DMS153 treated with DMSO at 0.1 percent for 48 hours (cell line): ENCODE measurements at regions not wholly inside any gene's neighbourhood (a gene's known extent, or its start where the extent isn't known, plus 50 kb on each side); places are given as distances from the start of the nearest gene placed in this dataset.

Experiments
- DNase-seq: peaks from one replicate; lab custom pipeline; 2025; ENCODE audit not compliant: unreplicated experiment; lab: John Stamatoyannopoulos, UW

GRCh38 chr6:114586298-114586697 lies 243.5 kb upstream of the HS3ST5 start:
- no peak for DNase-seq

- no peak for DNase-seq
Observed at GRCh38 chr6:114581293-114581692, 238.5 kb upstream of the HS3ST5 start.

- no peak for DNase-seq
Observed at GRCh38 chr6:114580882-114581281, 238.1 kb upstream of the HS3ST5 start.

GRCh38 chr6:114579486-114579885 lies 236.7 kb upstream of the HS3ST5 start:
- DNase-seq, result no peak

- no peak for DNase-seq
Observed at GRCh38 chr6:114577109-114577508, 234.3 kb upstream of the HS3ST5 start.

- DNase-seq, result no peak
Observed at GRCh38 chr6:114576330-114576729, 233.5 kb upstream of the HS3ST5 start.

- no peak for DNase-seq
Observed at GRCh38 chr6:114569669-114570068, 226.8 kb upstream of the HS3ST5 start.

- no peak for DNase-seq
Observed at GRCh38 chr6:114564302-114564933, 221.6 kb upstream of the HS3ST5 start.

GRCh38 chr6:114559419-114559818 lies 216.6 kb upstream of the HS3ST5 start:
- DNase-seq, result no peak

- no peak for DNase-seq
Observed at GRCh38 chr6:114558153-114558552, 215.3 kb upstream of the HS3ST5 start.

GRCh38 chr6:114556846-114557488 lies 214.1 kb upstream of the HS3ST5 start:
- no peak for DNase-seq

- no peak for DNase-seq
Observed at GRCh38 chr6:114550316-114550715, 207.5 kb upstream of the HS3ST5 start.

GRCh38 chr6:114543696-114544095 lies 200.9 kb upstream of the HS3ST5 start:
- no peak for DNase-seq

- DNase-seq, result no peak
Observed at GRCh38 chr6:114541794-114542193, 199.0 kb upstream of the HS3ST5 start.

- DNase-seq, result no peak
Observed at GRCh38 chr6:114537977-114538376, 195.2 kb upstream of the HS3ST5 start.

- no peak for DNase-seq
Observed at GRCh38 chr6:114534813-114535212, 192.0 kb upstream of the HS3ST5 start.

GRCh38 chr6:114524081-114524480 lies 181.3 kb upstream of the HS3ST5 start:
- DNase-seq, result no peak

- DNase-seq, result no peak
Observed at GRCh38 chr6:114523508-114523907, 180.7 kb upstream of the HS3ST5 start.

GRCh38 chr6:114521926-114522325 lies 179.1 kb upstream of the HS3ST5 start:
- DNase-seq, result no peak

- DNase-seq, result no peak
Observed at GRCh38 chr6:114520976-114521375, 178.2 kb upstream of the HS3ST5 start.

GRCh38 chr6:114514170-114514569 lies 171.3 kb upstream of the HS3ST5 start:
- no peak for DNase-seq

GRCh38 chr6:114471450-114471849 lies 128.6 kb upstream of the HS3ST5 start:
- no peak for DNase-seq

GRCh38 chr6:114467931-114468330 lies 125.1 kb upstream of the HS3ST5 start:
- no peak for DNase-seq
